ENCODE measurements at regions not wholly inside any gene's neighbourhood (a gene's known extent, or its start where the extent isn't known, plus 50 kb on each side); places are given as distances from the start of the nearest gene placed in this dataset.

DNA sequence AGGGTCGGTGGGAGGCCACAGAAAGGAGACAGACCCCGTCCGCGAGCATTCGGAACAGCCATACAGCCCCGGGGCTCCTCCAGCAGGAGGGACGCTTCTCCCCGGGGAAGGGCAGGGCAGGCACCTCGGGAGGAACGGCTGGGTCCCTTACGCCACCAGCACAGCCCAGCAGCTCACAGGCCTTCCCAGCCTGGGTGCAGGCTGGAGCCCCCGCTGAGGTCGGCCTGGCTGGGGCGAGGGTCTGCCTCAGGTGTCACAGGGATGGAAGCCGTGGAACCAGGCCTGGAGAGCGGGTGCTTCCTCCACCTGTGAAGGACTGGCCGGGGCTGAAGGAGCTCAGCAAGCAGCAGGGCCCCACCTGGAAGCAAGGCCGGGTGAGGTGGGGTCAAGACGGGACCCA, 732.3 kb downstream of the BRD1 start:
- TF ChIP-seq GATA2 (IDR thresholded peaks at IDR 0.05; ENCODE audit: low read depth, low read length) = no peak
- no peak for TF ChIP-seq GATA3 (IDR thresholded peaks at IDR 0.05; ENCODE audit: low read depth, low read length)
